HG03175 (cell line): ENCODE measurements at regions not wholly inside any gene's neighbourhood (a gene's known extent, or its start where the extent isn't known, plus 50 kb on each side); places are given as distances from the start of the nearest gene placed in this dataset.
"Not testable (repeated sequence)": the region's sequence is repeated elsewhere in the genome, so short reads cannot be mapped to it uniquely, and the experiment has no call there.

Source experiments
- ATAC-seq: cut with Tn5 transposase; IDR thresholded peaks from one replicate; pipeline ENCODE4 v1.9.1; 2021; ENCODE audit warnings: mild to moderate bottlenecking, moderate library complexity; ENCODE audit not compliant: unreplicated experiment

DNA sequence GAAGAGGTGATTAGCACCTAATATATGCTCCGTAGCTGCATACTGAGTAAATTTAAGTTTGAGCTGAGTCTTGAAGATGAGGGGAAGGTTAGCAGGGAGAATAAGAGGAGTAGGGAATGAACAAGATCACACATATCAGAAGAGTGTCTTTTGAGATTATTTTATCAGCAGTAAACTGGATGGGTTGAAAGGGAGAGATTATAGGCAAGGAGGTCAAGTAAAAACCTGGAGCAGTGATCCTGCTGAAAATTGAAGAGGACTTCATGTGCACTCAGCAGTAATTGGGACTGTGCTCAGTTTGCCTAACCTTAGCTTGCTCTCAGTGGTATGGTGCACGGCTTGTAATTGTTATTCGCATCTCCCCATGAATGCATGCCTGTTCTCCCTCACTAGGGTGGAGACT lies 79.5 kb upstream of the PICALM start:
- ATAC-seq = no peak

DNA sequence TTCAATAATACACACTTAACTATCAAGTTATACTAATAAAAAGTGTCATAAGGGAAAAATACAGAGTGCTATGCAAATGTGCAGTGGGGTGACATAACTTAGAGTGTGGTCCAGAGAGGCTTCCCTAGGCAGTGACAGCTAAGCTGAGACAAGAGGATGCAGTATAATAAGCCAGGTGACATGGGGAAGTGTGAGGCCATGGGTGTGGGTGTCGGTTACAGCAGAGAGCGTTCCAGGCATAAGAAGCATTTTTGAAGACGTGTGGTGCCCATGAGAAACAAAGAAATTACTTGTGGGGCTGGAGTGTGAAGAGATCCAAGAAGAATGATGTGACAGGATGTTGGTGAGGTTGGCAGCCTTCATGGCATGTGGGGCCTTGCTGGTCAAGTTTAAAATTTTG lies 78.1 kb upstream of the PICALM start:
- peak; percentile 39 for ATAC-seq

- ATAC-seq = peak; percentile 47
Observed at GRCh38 chr11:86145439-86146156, 76.7 kb upstream of the PICALM start.

- ATAC-seq = no peak
Observed at GRCh38 chr11:86144846-86145245, 76.0 kb upstream of the PICALM start.

DNA sequence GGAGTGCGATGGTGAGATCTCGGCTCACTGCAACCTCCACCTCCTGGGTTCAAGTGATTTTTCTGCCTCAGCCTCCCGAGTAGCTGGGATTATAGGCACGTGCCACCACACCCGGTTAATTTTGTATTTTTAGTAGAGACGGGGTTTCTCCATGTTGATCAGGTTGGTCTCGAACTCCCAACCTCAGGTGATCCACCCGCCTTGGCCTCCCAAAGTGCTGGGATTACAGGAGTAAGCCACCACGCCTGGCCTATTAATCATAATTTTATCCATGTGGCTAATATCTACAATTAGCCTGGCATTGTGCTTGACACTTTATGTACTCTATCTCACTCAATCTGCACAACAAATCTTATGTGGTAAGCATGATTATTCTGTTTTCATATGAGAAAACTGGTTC lies 75.2 kb upstream of the PICALM start:
- ATAC-seq = not testable (repeated sequence)

- peak; percentile 53 for ATAC-seq
Observed at GRCh38 chr11:86143087-86144030, 74.5 kb upstream of the PICALM start.

GRCh38 chr11:86142170-86142569 lies 73.3 kb upstream of the PICALM start:
- ATAC-seq = no peak

- ATAC-seq = no peak
Observed at GRCh38 chr11:86141727-86142126, 72.8 kb upstream of the PICALM start.

DNA sequence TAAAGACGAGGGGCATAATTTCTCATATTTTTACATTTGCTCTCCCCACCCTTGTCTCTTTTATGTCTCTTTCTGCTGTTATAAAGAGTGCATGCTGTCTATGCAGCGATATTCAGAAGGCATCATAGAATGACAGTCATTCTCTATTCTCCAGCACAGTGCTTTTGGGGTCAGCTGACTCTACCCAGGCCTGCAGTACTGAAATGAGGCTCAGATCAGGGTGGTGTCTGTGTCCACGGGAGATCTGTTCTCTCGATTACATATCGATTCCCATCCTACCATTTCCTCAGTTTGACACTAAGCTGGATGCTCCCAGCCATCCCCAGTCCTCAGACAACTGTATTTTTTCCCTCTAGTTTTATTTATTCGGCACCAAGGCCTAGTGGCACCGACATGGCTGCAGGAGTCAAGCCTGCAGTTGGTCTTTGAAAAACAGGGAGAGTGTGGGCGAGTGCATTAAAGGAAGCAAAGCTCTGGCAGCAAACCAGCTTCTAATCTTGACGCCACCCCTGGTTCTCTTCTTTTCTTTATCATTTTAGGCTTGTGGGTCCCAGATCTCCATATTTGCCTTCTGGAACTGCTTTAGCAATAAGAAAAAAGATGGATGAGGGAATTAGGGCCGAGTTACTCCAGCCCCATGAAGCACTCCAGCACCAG lies 71.6 kb upstream of the PICALM start:
- ATAC-seq = no peak

GRCh38 chr11:86138958-86139357 lies 70.1 kb upstream of the PICALM start:
- ATAC-seq = peak; percentile 84

DNA sequence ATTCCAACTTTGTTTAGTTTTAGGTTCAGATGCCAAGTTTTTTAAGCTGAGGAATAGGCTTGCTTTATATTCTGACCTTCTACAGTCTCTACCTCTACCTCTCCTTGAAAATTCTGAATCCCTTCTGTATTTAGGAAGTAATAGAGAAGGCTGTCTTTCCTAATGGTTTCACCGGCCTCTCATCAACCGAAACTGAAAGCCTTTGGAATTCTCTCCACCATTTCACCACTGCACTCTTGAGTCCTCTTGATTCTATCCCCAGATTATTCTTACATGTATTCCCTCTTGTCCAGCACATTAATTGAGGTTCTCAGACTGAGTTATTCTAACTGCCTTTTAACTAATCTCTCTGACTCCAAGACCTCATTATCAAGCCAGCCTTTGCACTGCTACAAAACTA lies 67.7 kb upstream of the PICALM start:
- ATAC-seq = no peak

- ATAC-seq = no peak
Observed at GRCh38 chr11:86135319-86135714, 66.4 kb upstream of the PICALM start.

- no peak for ATAC-seq
Observed at GRCh38 chr11:86134580-86135318, 65.9 kb upstream of the PICALM start.

- ATAC-seq = no peak
Observed at GRCh38 chr11:86132667-86133249, 63.9 kb upstream of the PICALM start.

GRCh38 chr11:86129740-86130540 lies 61.1 kb upstream of the PICALM start:
- ATAC-seq = peak; percentile 70

DNA sequence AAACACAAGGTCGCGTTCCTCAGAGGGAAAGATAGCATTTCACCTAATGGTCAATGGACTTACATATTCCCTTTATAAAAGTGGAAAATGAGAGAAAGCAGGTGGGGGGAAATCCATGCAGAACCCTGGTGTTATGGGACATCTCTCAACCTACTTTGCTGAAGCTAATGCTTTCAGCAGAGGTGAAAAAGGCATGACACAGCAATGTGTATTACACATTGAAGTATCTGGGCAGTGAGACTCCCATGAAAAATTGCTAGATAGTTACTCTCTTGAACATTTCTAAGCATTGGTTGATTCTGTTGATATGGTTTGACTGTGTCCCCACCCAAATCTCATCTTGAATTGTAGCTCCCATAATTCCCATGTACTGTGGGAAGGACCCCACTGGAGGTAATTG lies 60.0 kb upstream of the PICALM start:
- ATAC-seq = no peak

- no peak for ATAC-seq
Observed at GRCh38 chr11:86126862-86127261, 58.0 kb upstream of the PICALM start.

- ATAC-seq = no peak
Observed at GRCh38 chr11:86124251-86125233, 55.7 kb upstream of the PICALM start.
